ENCODE measurements at regions not wholly inside any gene's neighbourhood (a gene's known extent, or its start where the extent isn't known, plus 50 kb on each side); places are given as distances from the start of the nearest gene placed in this dataset.

- DNase-seq (ENCODE audit: low read depth) = no peak
- no peak overlapping the region for H3K4me3 ChIP-seq (ENCODE audit: low read depth, low read length)
These were observed 352.4 kb downstream of the ZNF516 start for GRCh38 chr18:76142611-76143010.

DNA sequence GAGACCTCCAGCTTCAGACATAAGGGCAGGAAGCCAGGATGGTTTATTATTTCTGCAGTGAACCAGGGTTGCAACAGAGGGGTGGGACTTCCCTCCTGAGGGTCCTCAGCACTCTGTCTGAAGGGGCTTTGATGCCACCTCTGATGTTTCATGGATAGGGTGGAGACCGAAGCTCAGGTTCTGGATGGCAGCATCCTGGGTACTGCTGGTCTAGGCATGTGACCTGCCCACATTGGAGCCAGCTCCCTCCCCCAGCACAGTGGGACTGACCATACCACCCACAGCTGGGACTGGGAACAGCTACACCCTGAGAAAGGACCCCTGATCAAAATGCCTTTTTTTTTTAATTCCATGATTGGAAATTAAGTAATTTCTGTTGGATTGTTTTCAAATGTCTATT, 355.2 kb downstream of the ZNF516 start:
- DNase-seq (ENCODE audit: low read depth) = no peak
- no peak overlapping the region for H3K4me3 ChIP-seq (ENCODE audit: low read depth, low read length)

DNA sequence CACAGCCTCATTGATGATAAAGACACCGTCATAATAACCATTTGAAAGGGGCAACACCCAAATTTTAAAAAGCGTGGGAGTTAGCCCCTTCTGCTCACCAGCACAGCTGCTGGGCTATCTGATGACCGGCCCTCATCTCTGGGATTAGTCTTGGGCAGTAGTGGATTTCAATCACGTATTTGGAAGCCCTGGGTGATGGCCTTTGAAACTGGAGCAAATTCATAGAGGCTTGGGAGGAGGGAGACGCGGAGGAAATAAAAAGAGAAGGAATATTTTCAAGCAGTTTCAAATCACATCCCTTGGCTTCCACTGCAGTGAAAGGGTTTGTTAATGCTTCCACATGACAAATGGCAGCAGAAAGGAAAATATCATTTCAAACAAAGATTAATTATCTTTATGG, 357.8 kb downstream of the ZNF516 start:
- H3K4me3 ChIP-seq (ENCODE audit: low read depth, low read length) = no peak overlapping the region
- DNase-seq (ENCODE audit: low read depth) = no peak

GRCh38 chr18:76136701-76137100, 358.3 kb downstream of the ZNF516 start:
- no peak for DNase-seq (ENCODE audit: low read depth)
- no peak overlapping the region for H3K4me3 ChIP-seq (ENCODE audit: low read depth, low read length)

DNA sequence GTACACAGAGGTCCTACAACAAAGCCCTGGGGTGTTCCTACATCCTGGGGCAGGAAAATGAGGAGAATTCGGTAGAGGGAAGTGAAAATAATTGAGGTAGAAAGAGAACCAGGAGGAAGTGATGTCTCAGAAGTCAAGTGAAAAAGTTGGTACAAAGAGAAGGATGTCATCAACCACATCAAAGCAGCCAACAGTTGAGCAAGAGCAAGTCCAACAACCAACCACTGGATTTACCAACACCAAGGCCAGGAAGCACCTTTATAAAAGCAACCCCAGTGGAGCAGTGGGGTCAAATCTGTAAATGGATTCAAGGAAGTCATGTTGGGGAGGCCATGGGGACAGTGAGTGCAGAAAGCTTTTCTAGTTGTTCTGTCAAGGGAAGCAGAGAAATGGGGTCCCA, 360.4 kb downstream of the ZNF516 start:
- no peak for DNase-seq (ENCODE audit: low read depth)
- H3K4me3 ChIP-seq (ENCODE audit: low read depth, low read length) = no peak overlapping the region

GRCh38 chr18:76133873-76134272, 361.2 kb downstream of the ZNF516 start:
- no peak overlapping the region for H3K4me3 ChIP-seq (ENCODE audit: low read depth, low read length)

GRCh38 chr18:76131738-76132137, 363.3 kb downstream of the ZNF516 start:
- DNase-seq (ENCODE audit: low read depth) = no peak
- H3K4me3 ChIP-seq (ENCODE audit: low read depth, low read length) = no peak overlapping the region

More at GRCh38 chr18:76133873-76134272, 361.2 kb downstream of the ZNF516 start:
- DNase-seq (ENCODE audit: low read depth) = no peak

DNA sequence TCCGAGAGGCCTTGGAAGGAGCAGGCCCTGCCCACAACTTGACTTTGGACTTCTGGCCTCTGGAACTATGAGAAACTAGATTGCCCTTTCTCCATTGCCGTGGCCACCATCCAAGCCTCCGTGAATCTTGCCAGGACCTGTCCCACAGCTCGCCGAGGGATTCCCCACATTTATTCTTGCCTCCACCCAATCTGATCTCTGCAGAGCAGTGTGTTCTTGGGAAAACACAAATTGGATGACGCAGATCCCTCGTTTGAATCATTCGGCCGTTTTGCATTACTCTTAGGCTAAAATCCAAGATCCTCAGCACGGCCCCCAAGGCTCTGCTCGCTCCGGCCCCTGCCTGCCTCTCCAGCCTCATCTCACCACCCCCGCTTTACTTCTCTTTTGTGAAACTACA, 364.2 kb downstream of the ZNF516 start:
- H3K4me3 ChIP-seq (ENCODE audit: low read depth, low read length) = no peak overlapping the region
- no peak for DNase-seq (ENCODE audit: low read depth)

- DNase-seq (ENCODE audit: low read depth) = no peak
- no peak overlapping the region for H3K4me3 ChIP-seq (ENCODE audit: low read depth, low read length)
These were observed 368.7 kb downstream of the ZNF516 start for GRCh38 chr18:76126327-76126726.

GRCh38 chr18:76121011-76121410, 374.0 kb downstream of the ZNF516 start:
- DNase-seq (ENCODE audit: low read depth) = no peak
- no peak overlapping the region for H3K4me3 ChIP-seq (ENCODE audit: low read depth, low read length)

GRCh38 chr18:76115580-76115979, 379.5 kb downstream of the ZNF516 start:
- H3K4me3 ChIP-seq (ENCODE audit: low read depth, low read length) = no peak overlapping the region
- no peak for DNase-seq (ENCODE audit: low read depth)

DNA sequence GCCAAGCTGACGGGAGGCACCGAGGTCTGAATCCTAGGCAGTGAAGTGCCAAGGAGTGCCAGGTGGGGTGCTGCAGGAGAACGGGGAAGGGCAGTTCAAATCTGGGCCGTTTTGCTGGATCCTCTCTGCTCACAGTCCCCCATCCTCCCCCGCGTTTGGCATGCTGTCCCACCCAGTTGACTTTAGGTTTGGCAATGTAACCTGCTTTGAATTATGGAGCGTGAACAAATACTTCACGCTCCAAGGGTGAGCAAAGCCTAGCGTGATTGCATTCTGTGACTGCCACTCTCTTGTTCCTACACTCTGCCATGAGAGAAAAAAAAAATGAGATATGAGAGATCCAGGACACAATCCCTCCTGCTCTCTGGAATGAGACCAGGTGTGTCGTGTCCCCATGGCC, 381.9 kb downstream of the ZNF516 start:
- no peak overlapping the region for H3K4me3 ChIP-seq (ENCODE audit: low read depth, low read length)
- no peak for DNase-seq (ENCODE audit: low read depth)

DNA sequence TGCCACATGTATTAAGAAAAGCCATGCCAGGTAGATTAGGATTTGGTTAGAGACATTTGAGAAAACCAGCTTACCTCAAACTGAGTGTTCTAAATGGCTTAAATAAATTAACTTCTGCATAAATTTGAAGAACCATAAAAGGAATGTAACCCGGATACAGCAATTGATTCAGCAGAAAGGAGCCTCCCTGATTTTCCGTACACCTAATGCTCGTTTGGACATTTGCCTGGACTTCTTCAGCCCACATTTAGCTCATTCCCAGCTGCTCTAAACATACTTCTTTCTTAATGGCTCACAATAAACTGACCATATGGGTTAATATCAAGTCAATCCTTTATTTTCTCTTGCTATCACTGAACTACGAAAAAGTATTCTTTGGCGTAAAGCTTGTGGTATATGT, 392.4 kb downstream of the ZNF516 start:
- no peak for DNase-seq (ENCODE audit: low read depth)
- no peak overlapping the region for H3K4me3 ChIP-seq (ENCODE audit: low read depth, low read length)

DNA sequence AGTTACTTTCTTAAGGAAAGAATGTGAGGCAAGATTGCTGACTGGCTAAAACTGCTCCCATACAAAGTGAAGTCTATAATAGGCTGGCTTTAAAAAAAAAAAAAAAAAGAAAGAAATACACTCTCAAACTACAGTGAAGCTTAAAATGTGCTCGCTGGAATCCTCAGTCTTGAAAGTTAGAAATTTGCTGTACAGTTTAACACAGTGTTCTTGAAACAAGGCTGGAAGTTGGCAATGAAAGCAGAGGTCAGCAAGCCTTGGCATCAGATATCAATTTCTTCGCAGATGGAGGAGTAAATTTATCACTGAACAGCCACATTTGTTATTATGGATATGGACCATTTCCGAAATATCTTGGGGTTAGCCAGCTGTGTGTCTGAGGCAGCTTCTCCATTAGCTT, 392.9 kb downstream of the ZNF516 start:
- no peak overlapping the region for H3K4me3 ChIP-seq (ENCODE audit: low read depth, low read length)
- no peak for DNase-seq (ENCODE audit: low read depth)

DNA sequence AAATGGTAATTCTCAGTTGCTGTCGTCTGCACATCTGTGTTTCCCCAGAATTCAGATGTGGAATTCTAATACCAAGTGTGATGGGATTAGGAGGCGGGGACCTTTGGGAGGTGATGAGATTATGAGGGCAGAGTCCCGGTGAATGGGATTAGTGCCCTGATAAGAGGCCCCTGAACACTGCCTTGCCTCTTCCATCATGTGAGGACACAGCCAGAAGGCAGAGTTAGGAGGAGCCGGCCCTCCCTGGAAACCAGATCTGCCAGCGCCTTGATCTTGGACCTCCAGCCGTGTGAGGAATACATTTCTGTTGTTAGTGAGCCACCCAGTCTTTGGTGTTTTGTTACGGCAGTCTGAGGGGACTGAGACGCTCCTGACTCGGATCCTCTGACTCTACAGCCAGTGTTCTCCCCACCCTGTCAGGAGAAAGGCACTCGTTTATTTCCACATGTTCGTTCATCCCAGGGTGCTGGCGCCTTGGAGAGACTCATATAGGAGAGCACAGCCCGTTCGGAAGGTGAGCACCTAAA, 395.0 kb downstream of the ZNF516 start:
- DNase-seq (ENCODE audit: low read depth) = no peak
- no peak overlapping the region for H3K4me3 ChIP-seq (ENCODE audit: low read depth, low read length)

DNA sequence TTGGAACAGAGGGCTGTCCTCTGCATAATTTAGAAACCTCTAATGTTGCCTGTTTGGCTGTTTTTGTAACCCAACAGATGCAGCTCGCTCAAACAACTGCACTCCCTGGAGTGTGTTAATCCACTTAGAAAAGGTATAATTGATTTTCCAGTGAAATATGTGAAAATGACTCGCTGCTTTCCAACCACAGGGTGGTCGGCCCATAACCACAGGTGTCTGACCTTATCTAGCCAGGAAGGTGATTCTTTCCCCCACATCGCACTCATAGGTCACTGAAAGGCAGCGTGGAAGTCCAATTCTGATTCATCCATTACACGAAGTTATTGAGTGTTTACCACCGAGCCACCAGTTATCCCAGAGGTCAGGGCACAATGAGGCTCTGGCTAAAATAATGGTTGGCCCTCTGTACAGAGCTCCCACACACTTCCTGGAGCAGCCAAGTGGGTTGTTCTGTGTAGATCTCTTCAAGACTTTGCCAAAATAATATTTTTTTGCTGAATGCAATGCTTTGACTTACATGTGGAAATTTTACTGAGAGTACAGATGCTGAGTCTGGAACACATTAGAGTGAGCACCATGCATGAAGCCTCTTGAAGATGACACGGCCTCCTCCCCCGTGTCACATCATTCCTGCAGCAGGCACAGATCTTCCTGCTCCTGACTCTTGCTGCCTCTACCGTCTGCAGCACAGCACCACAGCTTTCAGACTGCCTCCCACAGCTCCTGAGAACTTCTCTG, 396.2 kb downstream of the ZNF516 start:
- no peak overlapping the region for H3K4me3 ChIP-seq (ENCODE audit: low read depth, low read length)
- no peak for DNase-seq (ENCODE audit: low read depth)

DNA sequence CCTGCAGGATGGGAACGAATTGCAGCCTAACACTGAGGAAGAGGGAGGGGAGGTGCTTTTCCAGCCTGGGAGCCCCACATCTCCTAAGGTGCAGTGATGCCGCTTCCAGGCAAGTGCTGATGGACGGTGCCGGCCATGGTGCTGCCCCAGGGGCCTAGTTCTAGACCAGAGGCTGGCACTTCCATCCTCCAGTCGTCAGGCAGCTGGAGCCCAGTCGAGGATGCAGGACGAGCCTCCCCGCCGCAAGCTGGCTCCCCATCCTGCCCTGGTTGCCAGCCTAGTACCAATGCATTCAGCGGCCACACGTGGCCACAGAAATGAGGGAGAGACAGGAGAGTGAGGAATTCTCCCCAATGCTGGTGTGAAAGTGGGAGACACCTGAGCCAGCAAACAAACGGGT, 413.5 kb downstream of the ZNF516 start:
- DNase-seq (ENCODE audit: low read depth) = no peak
- H3K4me3 ChIP-seq (ENCODE audit: low read depth, low read length) = no peak overlapping the region

DNA sequence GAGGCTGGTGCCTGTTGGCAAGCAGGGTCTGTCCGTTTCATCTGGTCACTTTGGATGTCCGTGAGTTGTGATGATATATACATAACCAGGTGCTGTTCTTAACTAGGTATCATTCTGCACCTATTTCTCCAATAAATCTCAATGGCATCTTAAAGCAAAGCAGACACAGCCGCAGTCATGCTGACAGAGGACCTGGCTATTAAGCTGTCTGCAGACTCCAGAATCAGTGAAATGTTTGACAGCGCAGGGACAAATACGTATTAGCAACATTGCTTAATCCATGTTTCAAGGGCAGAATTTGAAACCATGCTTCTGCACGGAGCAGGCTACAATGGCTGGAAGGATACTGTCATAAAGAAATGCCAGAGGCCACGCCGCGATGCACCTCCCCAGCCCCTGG, 414.6 kb downstream of the ZNF516 start:
- H3K4me3 ChIP-seq (ENCODE audit: low read depth, low read length) = no peak overlapping the region
- DNase-seq (ENCODE audit: low read depth) = no peak

DNA sequence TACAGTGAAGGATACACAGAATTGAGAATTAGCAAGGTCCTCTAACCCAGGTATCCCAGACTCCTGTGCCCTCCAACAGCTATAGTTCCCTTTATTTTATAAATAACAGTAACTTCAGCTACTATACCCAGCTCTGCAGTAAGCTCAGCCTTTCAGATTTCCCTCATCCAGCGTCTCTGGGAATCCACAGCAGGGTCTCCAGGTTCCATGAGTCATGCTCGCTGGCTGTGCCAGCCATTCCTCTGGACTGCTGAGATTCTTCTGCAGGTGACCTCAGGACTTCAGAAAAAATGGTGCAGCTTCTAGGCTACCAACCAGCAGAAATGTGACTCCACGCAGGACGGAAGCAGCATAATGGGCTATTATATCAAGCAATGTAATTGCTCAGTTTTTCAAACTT, 419.3 kb downstream of the ZNF516 start:
- DNase-seq (ENCODE audit: low read depth) = no peak
- no peak overlapping the region for H3K4me3 ChIP-seq (ENCODE audit: low read depth, low read length)

DNA sequence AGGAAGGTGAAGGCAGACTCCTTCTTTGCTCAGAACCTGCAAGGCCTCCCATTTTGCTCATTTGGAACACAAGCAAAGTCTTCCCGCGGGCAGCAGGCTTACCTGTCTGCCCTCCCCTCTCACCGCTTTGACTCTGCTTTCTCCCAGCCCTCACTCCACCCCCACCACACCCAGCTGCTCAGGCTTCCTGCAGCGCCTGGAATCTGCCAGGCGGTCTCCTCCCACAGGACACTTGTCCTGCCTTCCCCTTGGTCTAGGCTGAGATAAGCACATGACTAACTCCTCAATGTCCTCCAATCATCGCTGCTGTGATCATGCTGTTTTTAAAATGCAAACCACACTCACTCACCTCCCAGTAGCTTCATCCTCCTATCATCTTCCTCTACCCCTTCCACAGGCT, 430.0 kb downstream of the ZNF516 start:
- no peak for DNase-seq (ENCODE audit: low read depth)
- no peak overlapping the region for H3K4me3 ChIP-seq (ENCODE audit: low read depth, low read length)

DNA sequence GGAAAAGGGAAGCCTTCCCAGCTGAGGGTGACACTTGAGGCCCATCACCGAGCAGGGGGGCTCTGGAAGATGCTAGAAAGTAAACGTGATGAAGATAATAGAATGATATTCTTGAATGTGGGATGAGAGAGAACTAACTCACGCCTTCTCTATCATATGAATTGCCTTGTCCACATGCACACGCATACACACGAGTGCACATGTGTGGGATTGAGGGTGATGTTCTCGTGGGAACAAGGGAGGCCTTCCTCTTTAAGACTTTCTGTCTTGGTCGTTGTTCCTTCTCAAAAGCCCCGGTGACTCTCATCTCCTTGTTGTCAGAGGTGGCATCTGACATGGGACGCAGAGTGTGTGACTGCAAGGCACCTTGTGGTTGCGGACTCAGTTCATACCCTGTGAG, 436.9 kb downstream of the ZNF516 start:
- DNase-seq (ENCODE audit: low read depth) = no peak
- no peak overlapping the region for H3K4me3 ChIP-seq (ENCODE audit: low read depth, low read length)

GRCh38 chr18:76057386-76057785, 437.7 kb downstream of the ZNF516 start:
- H3K4me3 ChIP-seq (ENCODE audit: low read depth, low read length) = no peak overlapping the region
- DNase-seq (ENCODE audit: low read depth) = no peak
